Caco-2 (cell line): ENCODE measurements at regions not wholly inside any gene's neighbourhood (a gene's known extent, or its start where the extent isn't known, plus 50 kb on each side); places are given as distances from the start of the nearest gene placed in this dataset.

Source experiments
- BruUV-seq: library from RNA; stranded (reverse); fragments of 400-500 nt; replicated peaks from 2 replicates; lab custom pipeline; 2021; lab: Mats Ljungman, UMichigan
- CTCF ChIA-PET: fragments of 300-600 bp; sonication (Branson Sonifier 250); formaldehyde crosslinking; loops from one replicate; lab custom pipeline; 2022; ENCODE audit warnings: antibody characterized with exemption; lab: Charles Lee
- POLR2A ChIA-PET: fragments of 300-600 bp; sonication (Branson Sonifier 250); formaldehyde crosslinking; loops from one replicate; lab custom pipeline; 2022; ENCODE audit warnings: antibody characterized with exemption; lab: Charles Lee
- DNase-seq, 2 experiments: peaks; one replicate each; pipeline versions ENCODE4 v3.0.0 to v3.0.0-alpha.2; 2020 to 2022
- H3K27me3 ChIP-seq: replicated peaks from 2 replicates; pipeline ENCODE4 v1.6.0; 2011; ENCODE audit warnings: low read length; ENCODE audit not compliant: control insufficient read depth, insufficient read depth
- H3K36me3 ChIP-seq: 2 replicates; pipeline ENCODE4 v1.5.1; 2011; ENCODE audit warnings: low read length; ENCODE audit not compliant: control insufficient read depth, insufficient read depth
- H3K4me1 ChIP-seq: fragments of 250-450 bp; sonication (Bioruptor Pico); 2 replicates; pipeline ENCODE4 v1.5.1; 2020; ENCODE audit warnings: mild to moderate bottlenecking
- H3K4me3 ChIP-seq: 2 replicates; pipeline ENCODE4 v1.5.1; 2011; ENCODE audit warnings: low read depth, mild to moderate bottlenecking, control low read depth, low read length
- H3K9me3 ChIP-seq: fragments of 250-450 bp; sonication (Bioruptor Pico); 2 replicates; pipeline ENCODE4 v1.5.1; 2020; ENCODE audit warnings: mild to moderate bottlenecking, moderate library complexity
- H3K27ac Mint-ChIP-seq: one replicate; pipeline ENCODE4 v1.8.0; 2022; ENCODE audit warnings: mixed read lengths; ENCODE audit not compliant: unreplicated experiment
- H3K27me3 Mint-ChIP-seq: one replicate; pipeline ENCODE4 v1.8.0; 2022; ENCODE audit warnings: mixed read lengths; ENCODE audit not compliant: insufficient read depth, unreplicated experiment
- H3K36me3 Mint-ChIP-seq: one replicate; pipeline ENCODE4 v1.8.0; 2022; ENCODE audit warnings: mild to moderate bottlenecking, mixed read lengths; ENCODE audit not compliant: insufficient read depth, unreplicated experiment
- H3K4me1 Mint-ChIP-seq: one replicate; pipeline ENCODE4 v1.8.0; 2022; ENCODE audit warnings: low read depth, mixed read lengths; ENCODE audit not compliant: unreplicated experiment
- H3K4me3 Mint-ChIP-seq: one replicate; pipeline ENCODE4 v1.8.0; 2022; ENCODE audit warnings: mild to moderate bottlenecking, moderate library complexity, mixed read lengths; ENCODE audit not compliant: unreplicated experiment
- H3K9me3 Mint-ChIP-seq: one replicate; pipeline ENCODE4 v1.8.0; 2022; ENCODE audit warnings: mixed read lengths; ENCODE audit not compliant: unreplicated experiment
- CTCF ChIP-seq, 2 experiments: fragments of 200-600 bp in 1 of 2; IDR thresholded peaks; 1 replicate in 1 of 2; 2 replicates in 1 of 2; pipeline versions ENCODE4 v1.5.1 to v1.8.0; 2011 to 2022; ENCODE audit warnings: antibody characterized with exemption in 1 of 2, control low read depth in 1 of 2, inconsistent platforms in 1 of 2, low read depth in 1 of 2, low read length in 1 of 2, mild to moderate bottlenecking in 1 of 2, moderate library complexity in 1 of 2; ENCODE audit not compliant: insufficient read depth in 1 of 2, severe bottlenecking in 1 of 2, unreplicated experiment in 1 of 2
- intact Hi-C: fragments of 100-400 bp; cut with micrococcal nuclease; formaldehyde crosslinking; loops from one replicate; pipeline ENCODE4 v1.10.0; 2022; ENCODE audit not compliant: unreplicated experiment

GRCh38 chr10:133024704-133025557, 62.8 kb upstream of the ADGRA1 start:
- no peak for TF ChIP-seq CTCF (IDR thresholded peaks at IDR 0.05; ENCODE audit: insufficient read depth in 1 of 2, low read depth in 1 of 2, low read length in 1 of 2, severe bottlenecking in 1 of 2, unreplicated experiment in 1 of 2)
- H3K4me1 ChIP-seq: no peaks in the 10 kb centered on the region
- Mint-ChIP-seq H3K4me1 (peaks cover 5% of the 10 kb centered on the region), H3K9me3 (no peaks in the 10 kb centered on the region), H3K36me3 (peaks cover 5% of the 10 kb centered on the region), H3K4me3 (no peak overlapping the region), H3K27me3 (no peaks in the 10 kb centered on the region), H3K27ac (peak overlapping the region; percentile 53)
- no TSS peak for BruUV-seq
- no peaks in the 10 kb centered on the region for H3K9me3 ChIP-seq
- ChIA-PET CTCF (no interaction called here), POLR2A (no interaction called here)
- intact Hi-C loops: no loop called here
- no peak overlapping the region for H3K4me3 ChIP-seq
- no peaks in the 10 kb centered on the region; the same call in 1 of the 2 replicates for H3K27me3 ChIP-seq
- H3K36me3 ChIP-seq: no peaks in the 10 kb centered on the region
- no peak for DNase-seq

- H3K27me3 Mint-ChIP-seq: no peaks in the 10 kb centered on the region
- no peaks in the 10 kb centered on the region for H3K4me1 ChIP-seq
- TF ChIP-seq CTCF (IDR thresholded peaks at IDR 0.05; ENCODE audit: insufficient read depth in 1 of 2, low read depth in 1 of 2, low read length in 1 of 2, severe bottlenecking in 1 of 2, unreplicated experiment in 1 of 2): no peak
- CTCF ChIA-PET: no interaction called here
- no peak overlapping the region for H3K4me3 ChIP-seq
- H3K9me3 Mint-ChIP-seq: no peaks in the 10 kb centered on the region
- no peak for DNase-seq
- no TSS peak for BruUV-seq
- H3K4me3 Mint-ChIP-seq: no peak overlapping the region
- H3K9me3 ChIP-seq: no peaks in the 10 kb centered on the region
- no peaks in the 10 kb centered on the region for H3K36me3 ChIP-seq
- H3K36me3 Mint-ChIP-seq: peaks cover 5% of the 10 kb centered on the region
- POLR2A ChIA-PET: no interaction called here
- H3K27me3 ChIP-seq: no peaks in the 10 kb centered on the region; the same call in 1 of the 2 replicates
- intact Hi-C loops: no loop called here
- H3K4me1 Mint-ChIP-seq: peaks cover 5% of the 10 kb centered on the region
- peak overlapping the region; percentile 33 for H3K27ac Mint-ChIP-seq
These were observed 64.4 kb upstream of the ADGRA1 start for GRCh38 chr10:133023216-133023843.

DNA sequence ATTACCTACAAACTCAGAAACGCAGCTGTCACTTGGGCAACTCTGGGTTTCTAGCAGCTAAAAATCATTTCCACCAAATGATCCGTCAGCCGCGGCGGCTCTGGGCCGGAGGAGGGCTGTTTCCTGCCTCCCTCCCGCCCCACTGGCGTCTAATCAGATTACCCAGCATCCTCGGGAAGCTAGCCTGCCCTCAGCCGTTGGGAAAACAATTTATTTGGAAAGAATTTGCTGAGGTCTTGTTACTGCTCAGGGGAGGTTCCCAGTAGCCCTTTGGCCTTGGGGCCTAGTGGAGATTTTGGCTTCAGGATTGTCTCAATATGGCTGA, 65.0 kb upstream of the ADGRA1 start:
- Mint-ChIP-seq H3K4me1 (peaks cover 5% of the 10 kb centered on the region), H3K36me3 (peaks cover 5% of the 10 kb centered on the region), H3K9me3 (no peaks in the 10 kb centered on the region), H3K4me3 (no peak overlapping the region), H3K27me3 (no peaks in the 10 kb centered on the region), H3K27ac (peak overlapping the region; percentile 33)
- no peak for TF ChIP-seq CTCF (IDR thresholded peaks at IDR 0.05; ENCODE audit: insufficient read depth in 1 of 2, low read depth in 1 of 2, low read length in 1 of 2, severe bottlenecking in 1 of 2, unreplicated experiment in 1 of 2)
- no peaks in the 10 kb centered on the region; the same call in 1 of the 2 replicates for H3K27me3 ChIP-seq
- no TSS peak for BruUV-seq
- CTCF ChIA-PET: no interaction called here
- no peak for DNase-seq
- no peak overlapping the region for H3K4me3 ChIP-seq
- POLR2A ChIA-PET: no interaction called here
- intact Hi-C loops: no loop called here
- no peaks in the 10 kb centered on the region for H3K4me1 ChIP-seq
- no peaks in the 10 kb centered on the region for H3K36me3 ChIP-seq
- no peaks in the 10 kb centered on the region for H3K9me3 ChIP-seq
